GM18519 (cell line): ENCODE measurements at regions not wholly inside any gene's neighbourhood (a gene's known extent, or its start where the extent isn't known, plus 50 kb on each side); places are given as distances from the start of the nearest gene placed in this dataset.

ENCODE experiments used
- ATAC-seq: cut with Tn5 transposase; IDR thresholded peaks from one replicate; pipeline ENCODE4 v1.9.1; 2021; ENCODE audit warnings: mild to moderate bottlenecking, moderate library complexity; ENCODE audit not compliant: unreplicated experiment, low FRiP score

DNA sequence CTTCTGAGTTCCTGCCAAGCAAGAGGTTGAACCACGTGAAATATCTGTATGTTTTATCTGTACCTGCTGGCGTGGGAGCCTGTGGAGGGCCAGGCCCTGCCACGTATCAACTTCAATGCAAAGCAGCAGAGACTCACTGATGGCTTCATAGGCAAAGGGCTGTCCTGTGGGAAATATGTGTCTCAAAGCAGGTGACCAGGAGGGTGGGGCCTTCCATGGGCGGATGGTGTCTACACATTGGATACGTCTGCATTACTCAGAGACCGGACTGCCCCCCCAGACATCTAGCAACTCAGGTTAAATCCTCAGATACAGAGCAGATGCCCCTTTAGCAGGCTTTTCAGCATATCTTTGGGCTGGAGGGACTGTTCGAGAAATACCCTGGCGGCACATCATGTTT, 210.8 kb upstream of the C1orf174 start:
- ATAC-seq: no peak

DNA sequence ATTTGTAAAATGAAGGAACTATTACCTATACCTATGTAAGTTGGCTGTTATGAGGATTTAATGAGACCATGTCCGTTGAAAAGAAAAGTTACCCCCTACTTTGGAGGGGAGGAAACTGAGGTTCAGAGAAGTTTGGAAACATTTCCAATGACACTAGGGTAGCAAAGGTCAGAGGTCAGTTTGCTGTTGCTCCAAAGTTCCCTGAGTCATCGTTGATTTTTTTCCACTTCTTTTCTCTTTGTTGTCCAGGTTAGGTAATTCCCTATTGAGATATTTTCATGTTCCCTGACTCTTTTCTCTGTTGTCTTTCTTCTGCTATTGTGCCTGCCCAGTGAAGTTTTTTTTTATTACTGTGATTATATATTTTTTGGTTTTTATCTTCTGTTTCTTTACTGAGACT, 213.8 kb upstream of the C1orf174 start:
- ATAC-seq: no peak

DNA sequence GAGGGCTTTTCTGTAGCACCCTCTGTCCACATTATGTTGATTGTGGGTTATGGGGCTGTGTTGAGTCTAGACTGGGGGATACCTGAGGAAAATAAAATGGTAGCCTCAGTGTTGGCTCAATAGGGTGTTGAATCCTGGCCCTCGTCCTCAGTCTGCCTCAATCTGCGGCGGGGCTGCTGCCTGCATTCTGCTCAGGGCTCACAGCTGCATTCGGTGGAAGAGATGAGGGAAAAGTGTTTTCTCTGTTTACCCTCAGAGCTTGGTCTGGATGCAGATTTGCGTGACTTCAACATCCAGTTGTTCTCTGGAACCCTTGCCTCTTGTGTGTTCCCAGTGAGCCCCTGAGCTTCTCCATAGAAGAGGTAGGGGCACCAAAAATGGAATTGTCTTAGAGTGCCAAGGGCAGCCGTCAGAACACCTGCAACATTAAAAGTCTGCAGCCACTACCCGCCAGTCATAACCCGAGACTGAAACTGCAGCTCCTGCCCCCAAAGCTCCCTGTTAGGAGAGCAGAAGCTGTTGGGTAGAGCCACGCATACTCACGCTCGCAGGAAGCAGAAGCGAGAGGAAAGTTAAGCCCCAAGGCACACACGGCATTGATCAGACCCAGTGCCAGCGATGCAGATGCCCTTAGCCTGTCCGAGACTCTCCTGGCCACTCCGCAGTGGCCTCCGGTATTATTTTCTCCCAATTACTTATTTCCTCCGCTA, 215.3 kb upstream of the C1orf174 start:
- no peak for ATAC-seq

GRCh38 chr1:4117196-4117595, 217.1 kb upstream of the C1orf174 start:
- no peak for ATAC-seq

DNA sequence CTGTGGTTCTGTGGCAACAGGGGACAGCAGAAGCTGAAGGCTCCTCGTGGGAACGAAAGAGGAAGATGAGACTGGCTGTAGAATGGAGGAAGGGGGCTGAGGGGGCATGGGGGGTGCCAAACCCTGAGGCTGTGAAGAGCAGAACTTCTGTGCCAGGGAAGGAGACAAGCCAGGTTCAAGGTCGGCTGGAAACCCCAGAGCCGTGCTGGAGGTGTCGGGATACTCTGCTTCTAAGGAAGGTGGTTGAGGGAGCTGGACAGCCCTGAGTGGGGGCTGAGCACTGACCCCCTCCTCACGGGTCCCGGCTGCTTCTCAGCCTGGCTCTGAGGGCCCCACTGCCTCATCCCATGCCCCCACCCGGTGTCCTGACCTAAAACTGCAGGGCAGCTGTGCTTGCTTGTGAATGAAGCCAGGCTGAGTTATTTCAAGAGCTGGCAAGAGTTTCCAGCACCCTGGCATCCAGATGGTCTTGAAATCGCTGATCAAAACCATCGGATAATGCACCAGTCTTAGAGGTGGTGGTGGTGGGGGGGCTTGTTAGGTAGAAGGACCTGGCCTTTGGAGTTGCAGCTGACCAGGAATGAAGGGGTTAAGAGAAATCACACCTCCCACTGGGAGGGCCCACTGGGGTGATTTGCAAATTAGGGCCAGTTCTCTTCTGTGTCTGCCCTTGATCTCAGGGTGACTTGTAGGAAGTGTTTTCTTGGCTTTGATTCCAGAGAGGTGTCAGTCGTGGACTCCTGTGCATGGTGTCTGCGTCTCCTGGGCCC, 218.9 kb upstream of the C1orf174 start:
- no peak for ATAC-seq

- ATAC-seq: no peak
Measured at GRCh38 chr1:4119516-4120220, 219.6 kb upstream of the C1orf174 start.

DNA sequence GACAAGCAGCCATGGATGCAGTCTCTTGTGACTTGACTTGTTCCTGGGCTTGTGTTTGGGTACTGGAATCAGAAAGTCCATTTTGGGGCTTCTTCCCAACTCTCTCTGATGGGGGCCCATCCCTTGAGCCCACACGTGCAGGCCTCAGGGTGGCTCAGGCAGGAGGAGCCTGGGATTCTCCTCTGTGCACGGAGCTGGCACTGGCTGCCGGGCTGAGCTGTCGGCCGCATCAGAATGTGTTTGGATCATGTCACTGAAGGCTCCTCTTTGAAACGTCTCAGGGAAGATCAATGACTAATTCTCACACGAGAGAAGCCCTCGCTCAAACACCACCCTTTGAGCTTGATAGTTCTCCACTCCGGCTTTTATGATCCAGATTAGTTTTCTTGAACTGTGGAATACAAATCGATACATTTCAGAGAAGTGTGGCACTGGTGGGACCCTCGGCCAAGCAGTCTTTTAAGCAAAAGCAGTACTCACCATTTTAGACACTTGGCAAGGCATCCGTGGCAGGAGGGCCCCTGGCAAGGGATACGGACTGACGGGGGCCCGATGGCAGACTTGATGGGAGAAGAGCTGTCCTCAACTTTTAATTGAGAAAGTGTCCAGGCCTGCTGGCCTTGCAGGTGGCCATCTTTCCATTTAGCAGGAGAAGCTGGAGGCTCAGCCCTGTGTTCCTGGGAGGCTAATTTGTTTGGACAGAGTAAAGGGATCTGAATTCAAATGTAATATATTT, 220.7 kb upstream of the C1orf174 start:
- no peak for ATAC-seq

DNA sequence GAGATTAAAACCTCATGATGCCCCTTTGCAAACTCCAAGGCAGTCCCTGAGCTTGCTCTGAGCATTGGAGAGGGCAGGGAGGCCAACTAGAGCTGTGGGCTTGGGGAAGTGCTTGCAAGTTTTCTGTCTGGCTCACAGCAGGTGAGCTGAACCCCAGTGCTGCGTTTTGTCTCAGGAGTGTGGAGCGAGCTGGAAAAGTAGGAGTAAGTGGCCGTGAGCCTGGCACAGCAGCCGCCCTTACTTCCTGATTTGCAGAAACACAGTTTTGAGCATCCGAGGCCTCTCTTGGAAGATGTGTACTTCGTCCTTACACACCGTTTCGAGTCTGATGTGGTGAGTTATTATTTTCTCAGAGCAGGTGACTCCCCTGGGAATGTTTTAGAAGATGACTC, 221.2 kb upstream of the C1orf174 start:
- no peak for ATAC-seq

- no peak for ATAC-seq
Measured at GRCh38 chr1:4121834-4122512, 221.9 kb upstream of the C1orf174 start.

- no peak for ATAC-seq
Measured at GRCh38 chr1:4122513-4123160, 222.6 kb upstream of the C1orf174 start.

- ATAC-seq: no peak
Measured at GRCh38 chr1:4124631-4125145, 224.6 kb upstream of the C1orf174 start.

DNA sequence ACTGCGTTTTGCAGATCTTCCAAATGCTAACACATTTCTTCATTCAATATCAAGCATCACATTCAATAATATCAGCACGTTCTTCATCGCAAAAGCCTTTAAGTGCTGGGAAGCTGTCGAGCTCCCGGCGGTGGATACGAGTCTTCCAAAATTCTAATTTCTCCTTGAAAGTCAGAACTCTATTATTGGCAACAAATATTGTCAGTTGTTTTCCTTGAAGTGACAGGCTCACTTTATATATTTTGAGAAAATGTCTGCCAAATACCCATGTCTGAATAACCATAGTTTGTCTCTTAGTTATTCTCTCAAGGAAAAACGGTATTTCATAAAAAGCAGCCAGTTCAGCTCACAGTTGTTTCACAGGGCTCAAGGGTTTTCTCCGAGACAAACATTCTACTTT, 226.2 kb upstream of the C1orf174 start:
- no peak for ATAC-seq

DNA sequence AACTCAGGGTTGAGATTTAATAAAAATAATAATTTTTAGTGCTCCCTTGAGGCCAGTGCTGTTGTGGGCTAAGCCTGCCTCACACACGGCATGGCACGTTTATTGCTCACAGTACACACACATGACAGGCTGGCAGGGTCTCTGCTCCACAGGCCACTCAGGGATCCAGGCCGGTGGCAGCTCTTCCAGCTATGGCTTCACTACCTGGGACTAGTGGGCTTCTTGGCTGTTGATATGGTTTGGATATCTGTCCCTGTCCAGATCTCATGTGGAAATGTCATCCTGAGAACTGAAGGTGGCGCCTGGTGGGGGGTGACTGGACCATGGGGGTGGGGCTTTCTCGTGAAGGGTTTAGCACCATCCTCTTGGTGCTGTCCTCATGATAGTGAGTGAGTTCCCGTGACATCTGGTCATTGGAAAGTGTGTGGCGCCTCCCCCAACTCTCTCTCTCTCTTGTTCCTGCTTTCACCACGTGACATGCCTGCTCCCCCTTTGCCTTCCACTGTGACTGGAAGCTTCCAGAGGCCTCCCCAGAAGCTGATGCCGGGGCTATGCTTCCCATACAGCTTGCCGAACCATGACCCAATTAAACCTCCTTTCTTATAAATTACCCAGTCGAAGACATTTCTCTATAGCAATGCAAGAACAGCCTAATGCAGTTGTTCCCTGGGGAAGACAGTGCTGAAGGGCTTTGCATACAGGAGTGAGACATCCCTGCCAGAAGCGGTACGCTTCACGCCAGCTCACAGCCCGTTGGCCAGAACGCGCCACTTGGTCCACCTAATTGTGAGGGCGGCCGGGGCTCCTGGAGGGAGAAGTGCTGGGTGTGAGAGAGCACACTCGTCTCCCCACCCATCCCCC, 226.9 kb upstream of the C1orf174 start:
- no peak for ATAC-seq

DNA sequence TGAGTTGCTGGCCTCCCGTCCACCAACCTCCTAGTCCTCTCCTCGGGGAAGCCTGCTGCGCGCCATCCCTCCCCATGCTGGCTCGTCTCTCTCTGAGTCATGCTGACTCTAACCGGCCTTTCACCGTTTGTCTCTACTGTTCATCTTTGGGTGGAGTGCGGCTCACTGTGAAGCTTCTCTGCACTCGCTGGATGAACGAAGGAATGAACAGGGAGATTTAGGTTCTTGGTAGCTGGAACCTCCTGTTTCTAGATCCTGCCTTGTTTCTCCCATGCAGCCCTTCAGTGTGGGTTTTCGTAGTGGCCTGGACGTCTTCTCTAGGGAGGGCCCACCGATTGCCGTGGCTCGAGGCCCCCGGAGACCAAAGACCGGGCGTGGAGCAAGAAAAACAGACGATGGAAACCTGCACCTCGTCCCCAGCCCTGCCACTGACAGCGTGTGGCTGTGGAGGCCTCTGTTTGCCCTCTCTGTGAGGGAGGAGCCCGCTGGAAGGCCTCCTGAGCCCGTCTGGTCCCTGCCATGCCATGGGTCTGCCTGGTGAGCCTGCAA, 227.6 kb upstream of the C1orf174 start:
- no peak for ATAC-seq

GRCh38 chr1:4128616-4129015, 228.5 kb upstream of the C1orf174 start:
- ATAC-seq: no peak

DNA sequence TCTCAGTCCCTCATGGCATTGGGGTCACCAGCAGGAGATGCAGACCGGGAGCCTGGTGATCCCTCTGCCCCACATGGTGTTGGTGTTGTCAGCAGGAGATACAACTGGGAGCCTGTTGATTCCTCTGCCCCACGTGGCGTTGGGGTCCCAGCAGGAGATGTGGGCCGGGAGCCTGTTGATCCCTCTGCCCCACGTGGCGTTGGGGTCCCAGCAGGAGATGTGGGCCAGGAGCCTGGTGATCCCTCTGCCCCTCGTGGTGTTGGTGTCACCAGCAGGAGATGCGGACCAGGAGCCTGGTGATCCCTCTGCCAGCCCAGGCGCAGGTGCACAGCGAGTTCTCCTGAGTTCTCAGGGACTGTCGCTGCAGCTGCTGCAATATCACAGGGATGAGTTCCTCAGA, 229.6 kb upstream of the C1orf174 start:
- ATAC-seq: no peak

DNA sequence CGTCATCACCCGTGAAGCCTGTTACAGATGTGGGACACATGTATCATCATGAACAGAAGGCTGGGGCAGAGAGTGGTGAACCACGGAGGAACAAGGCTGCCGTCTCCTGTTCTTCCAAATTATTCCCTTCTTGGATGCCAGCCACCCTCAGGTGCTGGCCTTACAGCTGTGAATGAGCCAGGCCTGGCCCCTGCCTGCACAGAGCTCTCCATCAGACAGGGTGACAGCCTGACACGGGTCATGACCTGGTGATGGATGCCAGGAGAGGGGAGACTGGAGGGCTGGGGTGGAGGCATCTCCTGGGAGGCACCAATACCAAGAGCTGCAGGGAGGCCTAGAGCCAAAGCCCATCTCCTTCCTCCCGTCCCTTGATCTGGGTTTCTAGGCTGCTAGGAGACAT, 230.0 kb upstream of the C1orf174 start:
- no peak for ATAC-seq

GRCh38 chr1:4131734-4132133, 231.7 kb upstream of the C1orf174 start:
- no peak for ATAC-seq
